ENCODE measurements at regions not wholly inside any gene's neighbourhood (a gene's known extent, or its start where the extent isn't known, plus 50 kb on each side); places are given as distances from the start of the nearest gene placed in this dataset.

- no peak for TF ChIP-seq CTCF (IDR thresholded peaks at IDR 0.05; ENCODE audit: insufficient read depth, low read length, poor library complexity, severe bottlenecking)
- Histone ChIP-seq H3K27me3 (ENCODE audit: control insufficient read depth, insufficient read depth, low read length) (no peaks in the 10 kb centered on the region), H3K36me3 (ENCODE audit: control insufficient read depth, insufficient read depth, low read length) (peaks cover 2% of the 10 kb centered on the region)
These were observed 61.6 kb upstream of the CD99 start for GRCh38 chrX:2629316-2630007.

GRCh38 chrX:2628751-2629315, 62.3 kb upstream of the CD99 start:
- no peak for TF ChIP-seq CTCF (IDR thresholded peaks at IDR 0.05; ENCODE audit: insufficient read depth, low read length, poor library complexity, severe bottlenecking)
- Histone ChIP-seq H3K4me3 (ENCODE audit: low read depth, low read length) (no peak overlapping the region), H3K27me3 (ENCODE audit: control insufficient read depth, insufficient read depth, low read length) (no peaks in the 10 kb centered on the region), H3K36me3 (ENCODE audit: control insufficient read depth, insufficient read depth, low read length) (peaks cover 2% of the 10 kb centered on the region)
- no peak for DNase-seq (ENCODE audit: low read depth)

More at GRCh38 chrX:2629316-2630007, 61.6 kb upstream of the CD99 start:
- DNase-seq (ENCODE audit: low read depth) = no peak
- no peak overlapping the region for H3K4me3 ChIP-seq (ENCODE audit: low read depth, low read length)

- TF ChIP-seq CTCF (IDR thresholded peaks at IDR 0.05; ENCODE audit: insufficient read depth, low read length, poor library complexity, severe bottlenecking) = peak; percentile 56
- Histone ChIP-seq H3K27me3 (ENCODE audit: control insufficient read depth, insufficient read depth, low read length) (no peaks in the 10 kb centered on the region), H3K36me3 (ENCODE audit: control insufficient read depth, insufficient read depth, low read length) (peaks cover 2% of the 10 kb centered on the region), H3K4me3 (ENCODE audit: low read depth, low read length) (no peak overlapping the region)
- DNase-seq (ENCODE audit: low read depth) = no peak
These were observed 63.7 kb upstream of the CD99 start for GRCh38 chrX:2627272-2627867.

GRCh38 chrX:2626750-2627149, 64.3 kb upstream of the CD99 start:
- H3K4me3 ChIP-seq (ENCODE audit: low read depth, low read length) = no peak overlapping the region
- no peak for DNase-seq (ENCODE audit: low read depth)
- H3K27me3 ChIP-seq (ENCODE audit: control insufficient read depth, insufficient read depth, low read length) = no peaks in the 10 kb centered on the region
- TF ChIP-seq CTCF (IDR thresholded peaks at IDR 0.05; ENCODE audit: insufficient read depth, low read length, poor library complexity, severe bottlenecking) = no peak
- H3K36me3 ChIP-seq (ENCODE audit: control insufficient read depth, insufficient read depth, low read length) = peaks cover 2% of the 10 kb centered on the region

GRCh38 chrX:2620576-2620975, 70.5 kb upstream of the CD99 start:
- no peak for TF ChIP-seq CTCF (IDR thresholded peaks at IDR 0.05; ENCODE audit: insufficient read depth, low read length, poor library complexity, severe bottlenecking)
- H3K36me3 ChIP-seq (ENCODE audit: control insufficient read depth, insufficient read depth, low read length) = no peaks in the 10 kb centered on the region
- H3K4me3 ChIP-seq (ENCODE audit: low read depth, low read length) = no peak overlapping the region
- H3K27me3 ChIP-seq (ENCODE audit: control insufficient read depth, insufficient read depth, low read length) = no peaks in the 10 kb centered on the region
- DNase-seq (ENCODE audit: low read depth) = no peak

Data from kidney epithelial cell (primary cell).